ENCODE measurements at regions not wholly inside any gene's neighbourhood (a gene's known extent, or its start where the extent isn't known, plus 50 kb on each side); places are given as distances from the start of the nearest gene placed in this dataset.

GRCh38 chr2:19717446-19717845 is 184.3 kb downstream of the TTC32 start:
- no peak for DNase-seq (ENCODE audit: low read depth)

- DNase-seq (ENCODE audit: low read depth): no peak
These were observed 186.9 kb downstream of the TTC32 start for GRCh38 chr2:19714926-19715325.

GRCh38 chr2:19712850-19713249 is 188.9 kb downstream of the TTC32 start:
- no peak for DNase-seq (ENCODE audit: low read depth)

GRCh38 chr2:19711470-19712372 is 190.1 kb downstream of the TTC32 start:
- DNase-seq (ENCODE audit: low read depth): no peak

DNA sequence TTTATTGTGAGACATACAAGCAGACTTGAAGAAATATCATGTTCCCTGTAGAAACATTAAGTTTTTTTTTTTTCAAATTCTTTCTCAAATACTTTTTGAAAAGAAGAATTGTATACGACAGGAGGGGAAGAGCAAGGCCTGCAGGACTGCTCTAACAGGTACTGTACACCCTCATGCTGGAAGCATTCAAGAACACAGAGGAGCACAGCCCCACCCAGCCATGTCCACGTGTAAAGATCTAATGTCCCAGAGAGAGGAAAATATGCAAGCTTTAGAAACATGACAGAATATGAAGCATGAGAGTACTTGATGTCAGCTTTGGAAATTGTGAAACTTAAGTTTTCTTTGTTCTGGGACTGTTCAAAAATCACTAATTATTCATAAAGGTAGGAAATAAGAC is 191.6 kb downstream of the TTC32 start:
- DNase-seq (ENCODE audit: low read depth): no peak

GRCh38 chr2:19709553-19709952 is 192.2 kb downstream of the TTC32 start:
- no peak for DNase-seq (ENCODE audit: low read depth)

DNA sequence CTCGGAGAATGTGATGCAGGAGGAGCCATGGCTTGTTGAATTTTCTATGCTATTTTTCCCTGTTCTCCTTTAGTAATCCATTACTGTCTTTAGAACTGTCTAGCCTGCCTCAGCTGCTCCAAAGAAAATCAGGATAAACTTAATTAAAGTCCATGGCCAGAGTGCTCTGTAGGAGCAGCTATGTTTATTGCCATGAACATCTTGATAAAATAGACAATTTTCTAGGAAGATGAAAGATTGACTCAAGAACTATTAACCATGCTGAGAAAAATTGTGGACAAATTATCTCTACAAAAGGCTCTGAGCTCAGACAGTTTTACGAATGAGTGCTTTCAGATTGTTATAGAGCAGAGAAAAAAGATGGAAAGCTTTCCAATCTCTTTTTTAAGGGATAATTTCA is 193.0 kb downstream of the TTC32 start:
- no peak for DNase-seq (ENCODE audit: low read depth)

- no peak for DNase-seq (ENCODE audit: low read depth)
These were observed 195.5 kb downstream of the TTC32 start for GRCh38 chr2:19706332-19706731.

GRCh38 chr2:19702267-19702666 is 199.5 kb downstream of the TTC32 start:
- DNase-seq (ENCODE audit: low read depth): no peak

- no peak for DNase-seq (ENCODE audit: low read depth)
These were observed 200.8 kb downstream of the TTC32 start for GRCh38 chr2:19700861-19701585.

DNA sequence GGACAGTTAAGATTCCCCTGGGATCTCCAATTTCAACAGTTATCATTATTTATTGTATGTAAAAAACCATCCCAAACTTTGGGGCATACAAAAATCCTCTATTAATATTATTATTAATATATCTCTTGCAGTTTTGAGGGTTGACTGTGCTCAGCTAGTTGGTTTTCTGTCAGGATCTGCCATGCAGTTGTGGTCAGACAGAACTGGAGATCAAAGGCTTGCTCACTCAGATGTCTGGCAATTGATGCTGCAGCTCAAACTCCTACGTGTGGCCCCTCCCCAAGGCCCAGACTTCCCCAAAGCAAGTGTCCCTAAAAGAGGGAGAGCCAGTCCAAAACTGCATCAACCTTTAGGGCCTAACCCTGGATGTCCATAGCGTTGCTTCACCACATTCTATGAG is 204.7 kb downstream of the TTC32 start:
- no peak for DNase-seq (ENCODE audit: low read depth)

- DNase-seq (ENCODE audit: low read depth): no peak
These were observed 206.1 kb downstream of the TTC32 start for GRCh38 chr2:19695706-19696105.

DNA sequence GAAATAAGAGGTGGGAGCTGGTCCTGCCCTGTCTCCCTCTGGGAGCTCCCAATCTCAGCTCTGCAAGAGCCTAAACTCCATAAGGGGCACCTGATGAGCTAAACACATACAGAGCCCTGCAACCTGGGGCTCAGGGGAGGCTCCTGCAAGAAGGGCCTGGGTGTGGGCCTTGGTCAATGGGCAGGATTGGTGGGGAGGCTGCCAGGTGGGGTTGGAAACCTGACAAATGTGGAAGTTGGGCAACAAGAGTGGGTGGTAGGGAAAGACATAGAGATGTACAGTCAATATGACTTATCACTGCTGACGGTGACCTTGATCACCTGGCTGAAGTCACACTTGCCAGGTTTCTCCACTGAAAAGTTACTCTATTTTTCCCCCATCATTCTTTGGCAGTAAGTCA is 209.9 kb downstream of the TTC32 start:
- DNase-seq (ENCODE audit: low read depth): no peak

DNA sequence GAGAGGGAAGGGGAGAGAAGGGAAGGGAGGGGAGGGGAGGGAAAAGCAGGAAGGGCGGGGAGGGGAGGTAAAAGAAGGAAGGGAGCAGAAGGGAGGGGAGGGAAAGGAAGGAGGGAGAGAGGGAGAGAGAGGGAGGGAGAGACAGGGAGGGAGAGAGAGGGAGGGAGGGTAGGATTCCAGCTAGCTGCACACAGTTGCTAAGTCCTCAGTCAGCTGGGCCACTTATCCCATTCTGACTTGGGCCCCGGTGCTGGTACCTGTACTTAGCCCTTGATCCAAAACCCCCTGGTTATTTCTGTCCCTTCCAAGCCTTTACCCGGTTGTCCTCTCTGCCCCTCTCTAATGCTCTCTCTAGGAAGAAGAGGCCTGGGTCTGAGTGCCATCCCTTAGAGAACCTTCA is 211.4 kb downstream of the TTC32 start:
- DNase-seq (ENCODE audit: low read depth): no peak

- no peak for DNase-seq (ENCODE audit: low read depth)
These were observed 212.1 kb downstream of the TTC32 start for GRCh38 chr2:19689646-19690168.

DNA sequence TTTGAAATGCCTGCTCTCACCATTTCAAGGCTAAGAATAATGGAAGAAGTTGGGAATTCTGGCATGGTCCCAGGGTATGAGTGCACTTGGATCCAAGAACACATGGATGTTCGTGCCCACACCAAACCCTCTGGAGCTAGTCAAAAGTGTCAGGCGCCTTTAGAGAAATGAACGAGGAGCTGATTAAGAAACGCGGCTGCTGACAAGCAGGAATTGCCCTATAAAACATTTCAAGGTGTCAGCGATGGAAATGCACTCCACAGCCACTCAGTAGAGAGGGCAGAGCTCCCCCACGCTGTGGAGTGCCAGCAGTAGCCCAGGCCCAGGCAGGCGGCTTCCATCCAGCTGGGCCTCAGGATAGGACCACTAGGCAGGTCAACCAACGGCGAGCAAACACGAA is 213.7 kb downstream of the TTC32 start:
- DNase-seq (ENCODE audit: low read depth): no peak

- no peak for DNase-seq (ENCODE audit: low read depth)
These were observed 214.6 kb downstream of the TTC32 start for GRCh38 chr2:19687017-19687659.

DNA sequence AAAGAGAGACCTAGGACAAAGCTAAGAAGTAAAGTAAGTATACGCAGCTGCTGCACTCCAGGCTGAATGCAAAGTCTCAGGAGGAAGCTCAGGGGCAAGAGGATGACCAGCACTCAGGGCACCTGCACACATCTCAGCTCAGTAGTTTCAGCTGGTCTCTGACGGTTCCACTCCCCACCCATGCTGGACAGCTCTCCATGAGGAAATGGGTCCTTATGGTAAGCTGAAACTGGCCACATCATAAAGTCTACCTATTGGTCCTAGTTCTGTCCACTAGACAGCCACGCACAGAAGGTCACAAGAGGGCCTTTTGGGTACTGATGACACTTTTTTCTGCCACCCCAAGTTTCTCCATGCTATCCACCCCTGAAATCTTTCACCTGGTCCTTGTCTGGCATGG is 215.3 kb downstream of the TTC32 start:
- DNase-seq (ENCODE audit: low read depth): no peak

DNA sequence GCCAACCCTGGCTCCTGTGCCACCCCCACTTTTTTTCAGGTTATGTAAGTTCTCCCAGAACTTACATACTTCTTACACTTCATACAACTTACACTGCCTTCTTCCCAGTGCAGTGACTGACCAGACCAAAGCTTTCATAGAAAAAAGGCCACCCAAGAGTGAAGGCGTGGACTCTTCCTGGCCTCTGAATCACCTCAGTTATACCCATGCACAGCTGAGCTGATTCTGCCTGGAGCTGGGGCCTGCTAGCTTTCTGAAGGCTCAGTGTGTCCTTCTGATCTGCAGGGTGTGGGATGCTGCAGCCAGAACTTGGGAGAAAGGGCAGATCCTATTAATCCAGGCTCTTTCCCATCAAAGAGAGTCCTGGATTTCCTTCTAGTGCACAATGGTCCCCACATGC is 216.1 kb downstream of the TTC32 start:
- no peak for DNase-seq (ENCODE audit: low read depth)

DNA sequence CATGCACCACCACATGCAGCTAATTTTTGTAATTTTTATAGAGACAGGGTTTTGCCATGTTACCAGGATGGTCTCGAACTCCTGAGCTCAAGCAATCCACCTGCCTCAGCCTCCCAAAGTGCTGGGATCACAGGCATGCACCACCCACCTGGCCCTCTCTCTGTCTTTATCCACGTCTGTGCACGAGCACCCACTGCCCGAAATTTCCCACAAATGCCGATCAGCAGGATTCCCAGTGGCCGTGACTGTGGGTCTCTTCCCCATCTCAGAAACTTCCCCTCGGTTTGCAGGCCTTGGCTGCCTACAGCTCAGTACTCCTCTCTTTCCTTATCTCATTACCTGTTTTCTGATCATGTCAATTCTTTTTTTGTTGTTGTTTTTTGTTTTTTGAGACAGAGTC is 217.3 kb downstream of the TTC32 start:
- DNase-seq (ENCODE audit: low read depth): no peak

- no peak for DNase-seq (ENCODE audit: low read depth)
These were observed 218.2 kb downstream of the TTC32 start for GRCh38 chr2:19683556-19683955.

DNA sequence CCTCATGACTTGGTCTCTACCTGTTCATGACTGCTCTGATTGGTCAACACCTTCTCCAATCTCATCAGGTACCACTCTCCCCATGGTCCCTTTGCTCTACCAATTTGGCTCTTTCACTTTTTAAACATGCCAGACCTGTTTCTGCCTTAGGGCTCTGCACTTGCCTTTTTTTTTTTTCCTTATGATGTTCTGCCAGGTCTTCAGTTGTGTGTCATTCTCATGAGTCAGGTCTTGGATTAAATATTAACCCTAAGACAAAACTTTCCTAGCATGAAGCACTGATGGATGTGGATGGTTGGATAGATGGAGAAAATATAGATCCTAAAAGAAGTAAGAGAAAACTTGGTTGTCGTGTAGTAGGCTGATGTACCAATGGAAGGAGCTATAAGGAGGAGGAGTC is 219.3 kb downstream of the TTC32 start:
- DNase-seq (ENCODE audit: low read depth): no peak
